ENCODE measurements at regions not wholly inside any gene's neighbourhood (a gene's known extent, or its start where the extent isn't known, plus 50 kb on each side); places are given as distances from the start of the nearest gene placed in this dataset.
"Not testable (repeated sequence)": the region's sequence is repeated elsewhere in the genome, so short reads cannot be mapped to it uniquely, and the experiment has no call there.

- DNase-seq: no peak
These were observed 120.4 kb upstream of the IQSEC1 start for GRCh38 chr3:13193320-13194284.

DNA sequence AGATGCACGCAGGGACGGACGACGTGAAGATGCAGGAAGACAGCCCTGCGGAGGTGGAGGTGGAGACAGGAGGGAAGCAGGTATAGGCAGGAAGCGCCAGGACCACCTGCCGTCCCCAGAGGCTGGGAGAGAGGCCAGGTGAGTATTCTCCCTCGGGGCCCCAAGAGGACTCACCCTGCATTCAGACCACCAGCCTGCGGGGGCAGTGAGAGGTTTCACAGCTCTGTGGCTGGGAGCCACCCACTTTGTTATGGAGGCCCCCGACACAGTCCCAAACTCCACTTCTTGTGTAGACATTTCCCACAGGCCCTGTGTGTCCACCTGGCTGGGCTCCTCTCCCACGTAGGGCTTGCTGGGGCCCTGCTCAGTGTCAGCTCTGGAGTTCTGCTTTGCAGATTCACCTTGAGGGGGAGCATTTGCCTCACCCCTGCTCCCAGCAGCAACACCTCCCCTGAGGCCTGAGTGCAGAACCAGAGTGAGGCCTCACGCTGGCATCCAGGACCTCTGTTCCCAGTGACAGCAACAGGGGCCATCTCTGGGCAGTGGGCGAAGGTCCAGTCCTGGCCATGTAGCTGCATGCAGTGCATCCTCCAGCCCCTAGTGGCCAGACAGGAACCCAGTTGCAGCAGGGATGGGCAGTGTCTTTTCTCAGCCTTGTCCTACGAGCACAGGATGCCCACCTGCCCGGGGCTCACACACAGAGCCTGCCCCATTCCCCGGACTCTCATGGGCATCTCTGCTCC lies 119.4 kb upstream of the IQSEC1 start:
- DNase-seq: no peak

- DNase-seq: no peak
These were observed 117.8 kb upstream of the IQSEC1 start for GRCh38 chr3:13191016-13191415.

DNA sequence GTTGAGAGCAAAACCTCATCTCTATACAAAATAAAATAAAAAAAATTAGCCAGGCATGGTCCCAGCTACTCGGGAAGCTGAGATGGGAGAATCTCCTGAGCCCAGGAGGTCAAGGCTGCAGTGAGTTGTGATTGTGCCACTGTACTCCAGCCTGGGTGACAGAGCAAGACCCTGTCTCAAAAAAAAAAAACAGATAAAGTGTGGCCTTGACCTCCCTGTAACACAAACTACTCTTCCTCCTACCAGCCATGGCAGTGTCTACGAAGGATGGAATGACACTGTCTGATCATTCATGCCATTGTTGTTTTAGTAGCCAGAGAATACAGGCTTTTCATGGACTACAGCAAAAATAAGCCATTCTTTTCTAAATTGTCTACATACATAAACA lies 117.1 kb upstream of the IQSEC1 start:
- DNase-seq: no peak

- DNase-seq: peak; percentile 5
These were observed 116.6 kb upstream of the IQSEC1 start for GRCh38 chr3:13189639-13190377.

DNA sequence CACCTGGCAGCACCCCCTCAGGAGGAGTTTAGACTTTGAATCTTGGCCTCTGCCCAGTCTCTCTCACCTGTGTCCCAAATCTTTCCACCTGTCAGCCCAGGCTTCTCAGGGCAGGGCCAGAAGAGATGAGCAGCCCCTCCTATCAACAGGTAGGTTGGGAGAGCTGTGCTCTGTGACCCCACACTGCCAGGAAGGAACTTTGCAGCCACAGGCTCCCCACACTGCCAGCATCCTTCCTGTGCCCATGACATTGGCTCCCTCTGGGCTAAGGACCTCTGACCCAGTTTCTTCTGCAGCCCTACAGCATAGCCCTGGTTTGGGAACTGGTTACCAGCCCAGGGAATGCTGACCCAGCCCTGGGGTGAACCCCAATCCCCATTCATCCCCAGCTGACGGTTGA lies 115.7 kb upstream of the IQSEC1 start:
- DNase-seq: no peak

GRCh38 chr3:13188181-13188779 lies 115.1 kb upstream of the IQSEC1 start:
- DNase-seq: no peak

DNA sequence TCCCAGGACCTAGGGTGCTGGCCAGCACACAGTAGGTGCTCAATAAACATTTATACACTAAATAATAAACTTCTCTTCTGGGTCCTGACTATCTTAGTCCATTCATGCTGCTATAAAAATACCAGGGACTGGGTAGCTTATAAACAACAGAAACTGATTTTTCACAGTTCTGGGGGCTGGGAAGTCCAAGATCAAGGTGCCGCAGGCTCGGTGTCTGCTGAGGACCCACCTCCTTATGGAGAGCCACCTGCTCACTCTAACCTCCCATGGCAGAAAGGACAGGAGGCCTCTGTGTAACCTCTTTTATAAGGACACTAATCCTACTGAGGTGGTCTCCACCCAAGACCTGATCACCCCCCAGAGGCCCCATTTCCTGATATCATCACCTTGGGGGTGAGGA lies 114.4 kb upstream of the IQSEC1 start:
- no peak for DNase-seq

DNA sequence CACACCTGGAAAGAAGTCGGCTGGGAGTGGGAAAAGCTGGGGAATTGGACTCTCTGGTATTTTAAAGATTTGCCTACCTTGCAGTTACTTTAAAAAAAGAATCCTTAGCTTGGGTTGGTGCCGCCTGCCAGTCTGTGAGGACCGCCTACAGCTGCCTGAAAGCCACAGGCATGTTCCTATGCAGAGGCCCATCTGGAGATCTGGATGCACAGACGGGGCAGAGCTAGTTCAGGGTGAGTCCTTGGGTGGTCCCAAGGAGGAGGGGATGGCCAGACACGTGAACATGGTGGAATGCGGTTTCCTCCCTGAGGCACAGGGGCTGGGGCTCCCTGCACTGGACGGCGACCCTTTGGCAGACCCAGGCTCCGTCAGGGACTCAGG lies 113.2 kb upstream of the IQSEC1 start:
- DNase-seq: peak; percentile 12

- no peak for DNase-seq
These were observed 112.7 kb upstream of the IQSEC1 start for GRCh38 chr3:13185737-13186434.

DNA sequence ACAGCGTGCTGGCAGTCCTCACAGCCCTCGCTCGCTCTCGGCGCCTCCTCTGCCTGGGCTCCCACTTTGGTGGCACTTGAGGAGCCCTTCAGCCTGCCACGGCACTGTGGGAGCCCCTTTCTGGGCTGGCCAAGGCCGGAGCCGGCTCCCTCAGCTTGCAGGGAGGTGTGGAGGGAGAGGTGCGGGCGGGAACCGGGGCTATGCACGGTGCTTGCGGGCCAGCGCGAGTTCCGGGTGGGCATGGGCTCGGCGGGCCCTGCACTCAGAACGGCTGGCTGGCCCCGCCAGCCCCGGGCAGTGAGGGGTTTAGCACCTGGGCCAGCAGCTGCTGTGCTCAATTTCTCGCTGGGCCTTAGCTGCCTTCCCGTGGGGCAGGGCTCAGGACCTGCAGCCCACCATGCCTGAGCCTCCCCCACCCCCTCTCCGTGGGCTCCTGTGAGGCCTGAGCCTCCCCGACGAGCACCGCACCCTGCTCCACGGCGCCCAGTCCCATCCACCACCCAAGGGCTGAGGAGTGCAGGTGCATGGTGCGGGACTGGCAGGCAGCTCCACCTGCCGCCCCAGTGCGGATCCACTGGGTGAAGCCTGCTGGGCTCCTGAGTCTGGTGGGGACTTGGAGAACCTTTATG lies 106.5 kb upstream of the IQSEC1 start:
- not testable (repeated sequence) for DNase-seq

GRCh38 chr3:13179181-13179580 lies 106.0 kb upstream of the IQSEC1 start:
- DNase-seq: no peak

GRCh38 chr3:13178107-13178506 lies 104.9 kb upstream of the IQSEC1 start:
- no peak for DNase-seq

DNA sequence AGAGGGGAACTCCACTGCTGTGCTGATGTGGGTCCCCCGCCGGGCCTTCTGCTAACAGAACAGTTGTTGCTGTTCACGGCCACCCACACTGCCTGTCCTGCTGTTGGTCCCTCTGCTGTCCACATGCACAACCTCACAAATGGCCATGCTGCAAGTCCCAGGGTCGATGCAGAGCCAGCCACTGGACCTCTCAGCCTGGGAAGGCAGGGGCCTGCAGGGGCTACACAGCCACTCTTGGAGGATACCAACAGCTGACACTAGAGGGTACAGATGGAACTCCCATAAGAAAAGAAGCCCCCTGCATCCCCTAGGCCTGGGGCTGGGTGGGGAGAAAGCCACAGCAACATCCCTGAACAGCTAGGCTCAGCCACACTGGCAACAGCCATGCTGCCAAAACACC lies 104.4 kb upstream of the IQSEC1 start:
- DNase-seq: no peak

DNA sequence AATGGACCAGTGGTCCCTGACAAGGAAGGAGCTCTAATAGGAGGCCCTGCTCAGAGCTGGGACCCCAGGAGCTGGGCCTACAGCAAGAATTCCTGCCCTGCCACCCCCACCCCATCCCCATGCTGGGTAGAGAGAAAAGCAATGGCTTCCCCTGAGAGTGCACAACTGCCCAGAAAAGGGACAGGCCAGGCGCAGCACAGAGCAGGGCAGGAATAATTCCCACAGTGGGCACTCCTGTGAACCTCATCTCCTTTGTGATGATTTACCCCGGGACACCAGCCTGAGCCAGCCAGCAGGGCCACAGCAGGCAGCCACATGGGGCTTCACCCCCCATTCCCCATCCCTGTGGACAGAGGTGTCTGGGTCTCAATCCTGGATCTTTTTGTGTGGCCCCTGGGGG lies 104.0 kb upstream of the IQSEC1 start:
- DNase-seq: no peak

GRCh38 chr3:13176445-13176844 lies 103.2 kb upstream of the IQSEC1 start:
- DNase-seq: no peak

DNA sequence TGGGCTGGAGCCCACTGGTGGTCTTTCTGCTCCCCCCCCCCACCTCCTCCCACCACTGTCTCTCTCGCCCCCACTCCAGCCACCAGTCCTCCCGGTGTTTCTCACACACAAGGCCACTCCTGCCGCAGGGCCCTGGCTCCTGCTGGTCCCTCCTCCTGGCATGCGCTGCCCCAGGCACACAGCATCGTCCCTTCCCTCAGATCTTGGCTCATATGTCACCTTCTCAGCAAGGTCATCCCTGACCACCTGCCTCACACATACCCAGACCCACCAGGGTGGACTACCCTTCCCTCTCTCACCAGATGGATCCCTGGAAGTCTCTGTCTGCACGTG lies 101.5 kb upstream of the IQSEC1 start:
- no peak for DNase-seq

- DNase-seq: no peak
These were observed 101.0 kb upstream of the IQSEC1 start for GRCh38 chr3:13174011-13174802.

DNA sequence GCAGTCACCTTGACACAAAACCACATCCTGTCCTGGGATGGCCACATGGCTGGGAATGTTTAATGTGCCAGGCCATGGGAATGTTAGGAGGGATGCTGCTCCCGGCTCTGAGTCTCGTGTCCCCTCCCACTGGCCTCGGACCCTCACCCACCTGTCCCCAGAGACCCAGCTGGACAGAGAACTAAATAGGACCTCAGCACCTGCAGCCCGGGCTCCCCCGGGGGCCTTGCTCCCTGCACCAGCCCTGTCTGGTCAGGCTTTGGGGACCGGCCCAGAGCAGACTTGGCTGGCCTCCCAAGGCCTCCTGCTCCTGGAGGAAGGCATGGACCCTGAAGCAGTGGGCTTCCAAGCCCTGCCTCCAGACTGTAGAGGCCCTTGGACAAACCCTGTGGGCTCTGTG lies 100.0 kb upstream of the IQSEC1 start:
- no peak for DNase-seq

DNA sequence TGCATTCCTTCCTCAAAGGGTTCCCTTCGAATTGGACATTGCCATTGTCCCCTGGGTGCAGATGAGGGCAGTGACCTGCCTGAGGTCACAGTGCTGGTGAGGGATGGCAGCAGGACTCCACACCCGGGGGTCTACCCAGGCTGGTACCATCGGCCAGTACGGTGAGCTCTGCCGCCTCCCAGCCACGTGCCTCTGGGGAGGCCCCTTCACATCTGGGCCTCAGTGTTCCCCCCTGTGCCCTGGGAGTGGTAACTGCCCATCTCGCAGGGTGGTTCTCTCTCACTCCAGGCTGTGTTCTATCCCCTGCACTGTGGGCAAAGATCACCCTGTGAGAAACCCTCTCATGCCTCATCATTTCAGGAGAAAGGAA lies 99.4 kb upstream of the IQSEC1 start:
- no peak for DNase-seq

Measured in fibroblast of skin of abdomen (primary cell).